H1 (cell line): ENCODE measurements at regions not wholly inside any gene's neighbourhood (a gene's known extent, or its start where the extent isn't known, plus 50 kb on each side); places are given as distances from the start of the nearest gene placed in this dataset.

Experiments
- CTCF ChIA-PET: fragments of 300-600 bp; sonication (Branson Sonifier 250); formaldehyde crosslinking; loops from one replicate; lab custom pipeline; 2021; ENCODE audit not compliant: partially characterized antibody; lab: Charles Lee
- POLR2A ChIA-PET: fragments of 300-600 bp; sonication (Branson Sonifier 250); formaldehyde crosslinking; loops from one replicate; lab custom pipeline; 2021; ENCODE audit warnings: inconsistent platforms; ENCODE audit not compliant: partially characterized antibody; lab: Charles Lee
- DNase-seq, 2 experiments: peaks; one replicate each; pipeline versions ENCODE4 v3.0.0 to v3.0.0-alpha.2; 2010 to 2022; ENCODE audit warnings: low spot score in 2 of 2, low read depth in 1 of 2, mixed read lengths in 1 of 2
- FAIRE-seq: peaks from 2 replicates; lab custom pipeline; 2011; peaks lifted over from hg19 to GRCh38; lab: Jason Lieb, UNC
- H2AFZ ChIP-seq: 2 replicates; pipeline ENCODE4 v1.8.1; 2012; ENCODE audit warnings: low read length, inconsistent platforms
- H2AK5ac ChIP-seq: 2 replicates; pipeline ENCODE4 v1.6.1; 2013; ENCODE audit warnings: low read depth, low read length
- H2BK120ac ChIP-seq: replicated peaks from 2 replicates; pipeline ENCODE3; 2013; ENCODE audit warnings: low read depth, low read length, inconsistent platforms
- H2BK12ac ChIP-seq: 2 replicates; pipeline ENCODE4 v1.6.1; 2013; ENCODE audit warnings: low read depth, low read length
- H2BK15ac ChIP-seq: 2 replicates; pipeline ENCODE4 v1.6.1; 2013; ENCODE audit warnings: low read length
- H2BK20ac ChIP-seq: 2 replicates; pipeline ENCODE4 v1.6.1; 2013; ENCODE audit warnings: low read length
- H2BK5ac ChIP-seq: 2 replicates; pipeline ENCODE4 v1.6.1; 2013; ENCODE audit warnings: low read depth, low read length
- H3K14ac ChIP-seq: 2 replicates; pipeline ENCODE4 v1.6.1; 2013; ENCODE audit warnings: inconsistent platforms; ENCODE audit not compliant: insufficient read length
- H3K18ac ChIP-seq: 2 replicates; pipeline ENCODE4 v1.6.1; 2013; ENCODE audit warnings: low read length; ENCODE audit errors: extremely low read depth
- H3K23ac ChIP-seq: 2 replicates; pipeline ENCODE4 v1.6.1; 2013; ENCODE audit warnings: inconsistent platforms; ENCODE audit not compliant: insufficient read length
- H3K23me2 ChIP-seq: 2 replicates; pipeline ENCODE4 v1.6.1; 2013; ENCODE audit warnings: low read depth, low read length
- H3K27ac ChIP-seq: 2 replicates; pipeline ENCODE4 v1.6.1; 2011; ENCODE audit warnings: low read depth, low read length, inconsistent platforms
- H3K27me3 ChIP-seq, 4 experiments: replicated peaks in 1 of 4; 1 replicate in 1 of 4; 2 replicates in 3 of 4; pipeline versions ENCODE4 v1.6.1 to v1.8.1; 2011 to 2013; ENCODE audit warnings: low read length in 3 of 4, mild to moderate bottlenecking in 3 of 4, inconsistent platforms in 2 of 4, mixed read lengths in 2 of 4, moderate library complexity in 1 of 4; ENCODE audit not compliant: control insufficient read depth in 3 of 4, insufficient read depth in 3 of 4; ENCODE audit errors: extremely low read depth in 1 of 4
- H3K36me3 ChIP-seq, 4 experiments: 2 replicates each; pipeline versions ENCODE4 v1.6.1 to v1.8.1; 2011 to 2013; ENCODE audit warnings: mild to moderate bottlenecking in 4 of 4, low read length in 3 of 4, moderate library complexity in 2 of 4, control low read depth in 1 of 4, inconsistent platforms in 1 of 4; ENCODE audit not compliant: insufficient read depth in 4 of 4, control insufficient read depth in 2 of 4
- H3K4ac ChIP-seq: replicated peaks from 2 replicates; pipeline ENCODE3; 2013; ENCODE audit warnings: low read length, low read depth, mixed read lengths, inconsistent platforms; ENCODE audit not compliant: insufficient read length
- H3K4me1 ChIP-seq, 4 experiments: replicated peaks in 1 of 4; 1 replicate in 1 of 4; 2 replicates in 3 of 4; pipeline versions ENCODE4 v1.6.1 to v1.8.1; 2011 to 2013; ENCODE audit warnings: low read length in 3 of 4, inconsistent platforms in 2 of 4, mixed read lengths in 1 of 4; ENCODE audit not compliant: insufficient read depth in 4 of 4, control insufficient read depth in 3 of 4
- H3K4me2 ChIP-seq, 2 experiments: 2 replicates each; pipeline versions ENCODE4 v1.6.1 to v1.8.1; 2011 to 2013; ENCODE audit warnings: low read depth in 2 of 2, low read length in 2 of 2, control low read depth in 1 of 2, inconsistent platforms in 1 of 2, mild to moderate bottlenecking in 1 of 2; ENCODE audit not compliant: insufficient read depth in 1 of 2
- H3K4me3 ChIP-seq, 4 experiments: fragments of 200-600, 300-600 bp in 1 of 4; sonication (generic), shearing (Covaris generic), sonication (Bioruptor Twin) in 1 of 4; 2 replicates each; pipeline versions ENCODE4 v1.5.1 to v1.8.1; 2011 to 2016; ENCODE audit warnings: low read length in 4 of 4, low read depth in 3 of 4, control low read depth in 2 of 4, inconsistent platforms in 2 of 4, mild to moderate bottlenecking in 2 of 4, mixed read lengths in 1 of 4, moderate library complexity in 1 of 4; ENCODE audit not compliant: insufficient read depth in 2 of 4; ENCODE audit errors: extremely low read depth in 1 of 4
- H3K56ac ChIP-seq: replicated peaks from 2 replicates; pipeline ENCODE3; 2013; ENCODE audit warnings: low read depth, mild to moderate bottlenecking, mixed read lengths, low read length, inconsistent platforms; ENCODE audit not compliant: insufficient read length
- H3K79me1 ChIP-seq: 2 replicates; pipeline ENCODE4 v1.6.1; 2013; ENCODE audit warnings: low read depth, low read length, control low read depth
- H3K79me2 ChIP-seq, 2 experiments: 2 replicates each; pipeline versions ENCODE4 v1.6.1 to v1.8.1; 2012 to 2013; ENCODE audit warnings: low read length in 2 of 2, mild to moderate bottlenecking in 2 of 2, inconsistent platforms in 1 of 2; ENCODE audit not compliant: insufficient read depth in 2 of 2, control insufficient read depth in 1 of 2
- H3K9ac ChIP-seq, 4 experiments: replicated peaks in 1 of 4; 1 replicate in 1 of 4; 2 replicates in 3 of 4; pipeline versions ENCODE4 v1.6.1 to v1.8.1; 2011 to 2013; ENCODE audit warnings: low read depth in 3 of 4, low read length in 3 of 4, control low read depth in 2 of 4, mild to moderate bottlenecking in 2 of 4, moderate library complexity in 2 of 4, inconsistent platforms in 1 of 4; ENCODE audit errors: extremely low read depth in 1 of 4
- H3K9me3 ChIP-seq, 2 experiments: 2 replicates each; pipeline versions ENCODE4 v1.6.1 to v1.8.1; 2012 to 2013; ENCODE audit warnings: mild to moderate bottlenecking in 2 of 2, moderate library complexity in 2 of 2, control low read depth in 1 of 2, inconsistent platforms in 1 of 2, low read depth in 1 of 2, low read length in 1 of 2, mixed read lengths in 1 of 2; ENCODE audit not compliant: insufficient read depth in 2 of 2
- H4K20me1 ChIP-seq, 2 experiments: replicated peaks in 1 of 2; 2 replicates each; pipeline versions ENCODE3 to v1.8.1; 2011 to 2013; ENCODE audit warnings: inconsistent platforms in 2 of 2, low read length in 2 of 2, mild to moderate bottlenecking in 1 of 2; ENCODE audit not compliant: insufficient read depth in 2 of 2, control insufficient read depth in 1 of 2
- H4K5ac ChIP-seq: 2 replicates; pipeline ENCODE4 v1.6.1; 2013; ENCODE audit warnings: low read length, low read depth, mixed read lengths, inconsistent platforms; ENCODE audit not compliant: insufficient read length
- H4K8ac ChIP-seq: 2 replicates; pipeline ENCODE4 v1.8.0; 2013; ENCODE audit warnings: mild to moderate bottlenecking, moderate library complexity, low read length, inconsistent platforms; ENCODE audit not compliant: insufficient read depth; ENCODE audit errors: extremely low read depth
- H4K91ac ChIP-seq: replicated peaks from 2 replicates; pipeline ENCODE3; 2013; ENCODE audit warnings: low read length, mixed read lengths, inconsistent platforms; ENCODE audit not compliant: insufficient read length
- BRCA1 ChIP-seq: IDR thresholded peaks from 2 replicates; pipeline ENCODE4 v1.6.1; 2012; ENCODE audit warnings: low read depth, low read length, improper control_type of control experiment
- CEBPB ChIP-seq: IDR thresholded peaks from 2 replicates; pipeline ENCODE4 v1.6.1; 2012; ENCODE audit warnings: low read depth, low read length
- E2F6 ChIP-seq: IDR thresholded peaks from 2 replicates; pipeline ENCODE4 v1.6.1; 2012; ENCODE audit warnings: inconsistent platforms
- EP300 ChIP-seq, 2 experiments: IDR thresholded peaks; 1 replicate in 1 of 2; 2 replicates in 1 of 2; pipeline ENCODE4 v1.6.1; 2011 to 2012; ENCODE audit warnings: low read depth in 2 of 2, low read length in 2 of 2, mild to moderate bottlenecking in 2 of 2, borderline replicate concordance in 1 of 2, inconsistent platforms in 1 of 2, moderate library complexity in 1 of 2
- HDAC6 ChIP-seq: IDR thresholded peaks from one replicate; pipeline ENCODE4 v1.7.1; 2012; ENCODE audit warnings: low read depth, mild to moderate bottlenecking, inconsistent platforms, low read length, moderate library complexity
- SRF ChIP-seq: IDR thresholded peaks from 2 replicates; pipeline ENCODE4 v1.6.1; 2011; ENCODE audit warnings: mild to moderate bottlenecking, low read depth, low read length, moderate library complexity
- WGBS, 2 experiments: shearing (Covaris generic) in 1 of 2; methylation state at CpG; one replicate each; pipeline versions ENCODE4 v1.1.6 to v1.1.7; 2013 to 2015; ENCODE audit warnings: low lambda C conversion rate in 2 of 2, mixed read lengths in 2 of 2, inconsistent platforms in 1 of 2, low coverage in 1 of 2, missing lambda C conversion rate in 1 of 2; ENCODE audit not compliant: insufficient replicate concordance in 2 of 2, insufficient coverage in 1 of 2, insufficient read length in 1 of 2; ENCODE audit errors: extremely low coverage in 1 of 2, missing lambda C conversion rate in 1 of 2; 5-methylcytosine and 5-hydroxymethylcytosine counted together

- POLR2A ChIA-PET: no interaction called here
- no peak for FAIRE-seq
- CTCF ChIA-PET: interaction anchor here (0.9 to 1.1 kb wide), 3 partner anchors 8 to 24 kb away, joined by 3 to 4 read pairs (median 3); no protein-coding TSS in a partner anchor
These were observed 526.6 kb upstream of the MARCKS start for GRCh38 chr6:113330636-113330946.

More at GRCh38 chr6:113330636-113330946, 526.6 kb upstream of the MARCKS start:
- Histone ChIP-seq H3K4ac (no peak overlapping the region), H3K14ac (no peak overlapping the region), H3K27ac (no peak overlapping the region), H2BK15ac (no peak overlapping the region), H4K91ac (no peak overlapping the region), H3K4me3 (no peak overlapping the region), H2BK120ac (no peak overlapping the region), H3K23ac (no peak overlapping the region), H3K56ac (no peak overlapping the region), H3K18ac (no peak overlapping the region), H3K4me1 (no peaks in the 10 kb centered on the region), H4K8ac (no peak overlapping the region), H4K5ac (no peak overlapping the region), H4K20me1 (no peaks in the 10 kb centered on the region), H3K9me3 (no peaks in the 10 kb centered on the region), H3K79me2 (no peaks in the 10 kb centered on the region), H2AK5ac (no peak overlapping the region), H3K4me2 (no peak overlapping the region), H2BK20ac (no peak overlapping the region), H3K36me3 (no peaks in the 10 kb centered on the region), H3K23me2 (no peaks in the 10 kb centered on the region), H3K79me1 (no peaks in the 10 kb centered on the region), H2BK5ac (no peak overlapping the region), H3K27me3 (no peaks in the 10 kb centered on the region), H3K9ac (no peak overlapping the region), H2BK12ac (no peak overlapping the region), H2AFZ (no peak overlapping the region)
- TF ChIP-seq HDAC6: no peak
- TF ChIP-seq EP300 (IDR thresholded peaks at IDR 0.05; ENCODE audit: borderline replicate concordance in 1 of 2, low read depth in 2 of 2, low read length in 2 of 2): no peak
- TF ChIP-seq SRF: no peak
- no peak for TF ChIP-seq CEBPB
- no peak for TF ChIP-seq BRCA1
- no peak for TF ChIP-seq E2F6
- no peak for DNase-seq
- 79% methylated on average over 2 of the region's 2 CpGs; no CpG with 5 or more reads in 1 of the 2 experiments for WGBS, 2 experiments
